Smooth muscle cell (in vitro differentiated cells): ENCODE measurements at regions not wholly inside any gene's neighbourhood (a gene's known extent, or its start where the extent isn't known, plus 50 kb on each side); places are given as distances from the start of the nearest gene placed in this dataset.
"Not testable (repeated sequence)": the region's sequence is repeated elsewhere in the genome, so short reads cannot be mapped to it uniquely, and the experiment has no call there.

Source experiments
- DNase-seq: peaks from one replicate; lab custom pipeline; 2025; ENCODE audit not compliant: unreplicated experiment; lab: John Stamatoyannopoulos, UW
- H2AFZ ChIP-seq: fragments of 200-600 bp; sonication (generic); 2 replicates; pipeline ENCODE4 v1.6.0; 2016; ENCODE audit warnings: antibody characterized with exemption, low read depth, mild to moderate bottlenecking
- H3F3A ChIP-seq: fragments of 200-600 bp; sonication (generic); 2 replicates; pipeline ENCODE4 v1.6.0; 2017; ENCODE audit warnings: antibody characterized with exemption, low read depth
- H3K27ac ChIP-seq: fragments of 200-600 bp; sonication (generic); 2 replicates; pipeline ENCODE4 v1.5.1; 2016; ENCODE audit warnings: low read depth, mild to moderate bottlenecking
- H3K27me3 ChIP-seq: fragments of 200-600 bp; sonication (generic); 2 replicates; pipeline ENCODE4 v1.6.1; 2016; ENCODE audit warnings: low read depth, mild to moderate bottlenecking
- H3K36me3 ChIP-seq: fragments of 200-600 bp; sonication (generic); 2 replicates; pipeline ENCODE4 v1.5.1; 2016; ENCODE audit warnings: low read depth
- H3K4me1 ChIP-seq: fragments of 200-600 bp; sonication (generic); 2 replicates; pipeline ENCODE4 v1.5.1; 2016; ENCODE audit warnings: low read depth
- H3K4me2 ChIP-seq: fragments of 200-600 bp; sonication (generic); 2 replicates; pipeline ENCODE4 v1.6.0; 2016; ENCODE audit warnings: mild to moderate bottlenecking
- H3K4me3 ChIP-seq: fragments of 200-600 bp; sonication (generic); 2 replicates; pipeline ENCODE4 v1.5.1; 2016; ENCODE audit warnings: mild to moderate bottlenecking
- H3K79me2 ChIP-seq: fragments of 200-600 bp; sonication (generic); 2 replicates; pipeline ENCODE4 v1.6.0; 2016; ENCODE audit warnings: low read depth, mild to moderate bottlenecking
- H3K9ac ChIP-seq: fragments of 200-600 bp; sonication (generic); 2 replicates; pipeline ENCODE4 v1.6.0; 2016; ENCODE audit warnings: low read depth
- H3K9me3 ChIP-seq: fragments of 200-600 bp; sonication (generic); replicated peaks from 2 replicates; pipeline ENCODE4 v1.5.1; 2016; ENCODE audit warnings: low read depth
- H4K20me1 ChIP-seq: fragments of 200-600 bp; sonication (generic); 2 replicates; pipeline ENCODE4 v1.6.0; 2016; ENCODE audit warnings: low read depth
- WGBS: methylation state at CpG from one replicate; pipeline ENCODE4 v1.1.7; 2016; ENCODE audit warnings: low lambda C conversion rate; 5-methylcytosine and 5-hydroxymethylcytosine counted together
- TF ChIP-seq, protein P1 (sequence below): fragments of 200-600 bp; sonication (generic); IDR thresholded peaks from 2 replicates; pipeline ENCODE4 v1.5.1; 2017; ENCODE audit warnings: borderline replicate concordance, mild to moderate bottlenecking, antibody characterized with exemption; ENCODE audit not compliant: insufficient read depth, poor library complexity, severe bottlenecking

GRCh38 chr4:187000281-187000680, 276.6 kb upstream of the FAT1 start:
- H4K20me1 ChIP-seq = no peaks in the 10 kb centered on the region
- no peaks in the 10 kb centered on the region for H3K79me2 ChIP-seq
- 98% methylated on average over 2 of the region's 2 CpGs for WGBS
- H3K4me3 ChIP-seq = no peak overlapping the region
- H3K27ac ChIP-seq = no peak overlapping the region
- TF ChIP-seq, protein P1, sequence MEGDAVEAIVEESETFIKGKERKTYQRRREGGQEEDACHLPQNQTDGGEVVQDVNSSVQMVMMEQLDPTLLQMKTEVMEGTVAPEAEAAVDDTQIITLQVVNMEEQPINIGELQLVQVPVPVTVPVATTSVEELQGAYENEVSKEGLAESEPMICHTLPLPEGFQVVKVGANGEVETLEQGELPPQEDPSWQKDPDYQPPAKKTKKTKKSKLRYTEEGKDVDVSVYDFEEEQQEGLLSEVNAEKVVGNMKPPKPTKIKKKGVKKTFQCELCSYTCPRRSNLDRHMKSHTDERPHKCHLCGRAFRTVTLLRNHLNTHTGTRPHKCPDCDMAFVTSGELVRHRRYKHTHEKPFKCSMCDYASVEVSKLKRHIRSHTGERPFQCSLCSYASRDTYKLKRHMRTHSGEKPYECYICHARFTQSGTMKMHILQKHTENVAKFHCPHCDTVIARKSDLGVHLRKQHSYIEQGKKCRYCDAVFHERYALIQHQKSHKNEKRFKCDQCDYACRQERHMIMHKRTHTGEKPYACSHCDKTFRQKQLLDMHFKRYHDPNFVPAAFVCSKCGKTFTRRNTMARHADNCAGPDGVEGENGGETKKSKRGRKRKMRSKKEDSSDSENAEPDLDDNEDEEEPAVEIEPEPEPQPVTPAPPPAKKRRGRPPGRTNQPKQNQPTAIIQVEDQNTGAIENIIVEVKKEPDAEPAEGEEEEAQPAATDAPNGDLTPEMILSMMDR = no peak
- H3K36me3 ChIP-seq = no peaks in the 10 kb centered on the region
- no peak overlapping the region for H3K4me2 ChIP-seq
- no peaks in the 10 kb centered on the region for H3F3A ChIP-seq
- no peak overlapping the region for H2AFZ ChIP-seq
- no peaks in the 10 kb centered on the region for H3K27me3 ChIP-seq
- H3K9me3 ChIP-seq = no peaks in the 10 kb centered on the region
- no peak overlapping the region for H3K9ac ChIP-seq
- H3K4me1 ChIP-seq = no peaks in the 10 kb centered on the region
- DNase-seq = no peak

- not testable (repeated sequence) for H2AFZ ChIP-seq, H3K9me3 ChIP-seq, H3K9ac ChIP-seq, H3K4me2 ChIP-seq, H3K27me3 ChIP-seq, H3K79me2 ChIP-seq, H3K4me1 ChIP-seq, DNase-seq, H3K36me3 ChIP-seq, H3K27ac ChIP-seq, H4K20me1 ChIP-seq, H3K4me3 ChIP-seq, H3F3A ChIP-seq
- 96% methylated on average over 6 of the region's 6 CpGs for WGBS
Observed at GRCh38 chr4:187002133-187002532, 278.5 kb upstream of the FAT1 start.

- Histone ChIP-seq H3K9me3 (no peaks in the 10 kb centered on the region), H3K36me3 (no peaks in the 10 kb centered on the region), H3K79me2 (no peaks in the 10 kb centered on the region), H3K27ac (no peak overlapping the region), H3K27me3 (no peaks in the 10 kb centered on the region), H3K4me3 (no peak overlapping the region), H3K4me1 (no peaks in the 10 kb centered on the region), H3K4me2 (no peak overlapping the region), H3F3A (no peaks in the 10 kb centered on the region), H4K20me1 (no peaks in the 10 kb centered on the region), H3K9ac (no peak overlapping the region), H2AFZ (no peak overlapping the region)
- 77% methylated on average over 2 of the region's 2 CpGs for WGBS
- no peak for DNase-seq
- TF ChIP-seq, protein P1 = no peak
Observed at GRCh38 chr4:187004628-187005027, 281.0 kb upstream of the FAT1 start.

GRCh38 chr4:187006189-187006618, 282.5 kb upstream of the FAT1 start:
- Histone ChIP-seq H3K27ac (peak overlapping the region; percentile 8), H3K4me3 (no peak overlapping the region), H3K9me3 (no peaks in the 10 kb centered on the region), H3K9ac (no peak overlapping the region), H2AFZ (no peak overlapping the region), H3K4me2 (no peak overlapping the region), H3K36me3 (no peaks in the 10 kb centered on the region), H3K79me2 (no peaks in the 10 kb centered on the region), H3K4me1 (no peaks in the 10 kb centered on the region), H3K27me3 (no peaks in the 10 kb centered on the region), H3F3A (no peaks in the 10 kb centered on the region), H4K20me1 (no peaks in the 10 kb centered on the region)
- WGBS = 56% methylated on average over 3 of the region's 3 CpGs
- no peak for DNase-seq
- TF ChIP-seq, protein P1 = no peak
